ENCODE measurements at regions not wholly inside any gene's neighbourhood (a gene's known extent, or its start where the extent isn't known, plus 50 kb on each side); places are given as distances from the start of the nearest gene placed in this dataset.
"Not testable (repeated sequence)": the region's sequence is repeated elsewhere in the genome, so short reads cannot be mapped to it uniquely, and the experiment has no call there.

- DNase-seq (ENCODE audit: low spot score), result no peak
Observed at GRCh38 chr11:109046284-109046992, 375.6 kb upstream of the C11orf87 start.

- DNase-seq (ENCODE audit: low spot score), result no peak
Observed at GRCh38 chr11:109048098-109048497, 373.9 kb upstream of the C11orf87 start.

GRCh38 chr11:109051200-109051599 lies 370.8 kb upstream of the C11orf87 start:
- no peak for DNase-seq (ENCODE audit: low spot score)

- no peak for DNase-seq (ENCODE audit: low spot score)
Observed at GRCh38 chr11:109059402-109059801, 362.6 kb upstream of the C11orf87 start.

- no peak for DNase-seq (ENCODE audit: low spot score)
Observed at GRCh38 chr11:109061394-109061793, 360.6 kb upstream of the C11orf87 start.

- no peak for DNase-seq (ENCODE audit: low spot score)
Observed at GRCh38 chr11:109062445-109062844, 359.5 kb upstream of the C11orf87 start.

GRCh38 chr11:109062871-109063270 lies 359.1 kb upstream of the C11orf87 start:
- no peak for DNase-seq (ENCODE audit: low spot score)

- DNase-seq (ENCODE audit: low spot score), result not testable (repeated sequence)
Observed at GRCh38 chr11:109064618-109065311, 357.2 kb upstream of the C11orf87 start.

GRCh38 chr11:109071262-109071661 lies 350.7 kb upstream of the C11orf87 start:
- no peak for DNase-seq (ENCODE audit: low spot score)

- DNase-seq (ENCODE audit: low spot score), result no peak
Observed at GRCh38 chr11:109071712-109072524, 350.1 kb upstream of the C11orf87 start.

GRCh38 chr11:109073032-109073822 lies 348.8 kb upstream of the C11orf87 start:
- no peak for DNase-seq (ENCODE audit: low spot score)

- DNase-seq (ENCODE audit: low spot score), result no peak
Observed at GRCh38 chr11:109075976-109076375, 346.0 kb upstream of the C11orf87 start.

GRCh38 chr11:109076870-109077269 lies 345.1 kb upstream of the C11orf87 start:
- DNase-seq (ENCODE audit: low spot score), result no peak

- no peak for DNase-seq (ENCODE audit: low spot score)
Observed at GRCh38 chr11:109077291-109077920, 344.6 kb upstream of the C11orf87 start.

GRCh38 chr11:109085708-109086373 lies 336.1 kb upstream of the C11orf87 start:
- no peak for DNase-seq (ENCODE audit: low spot score)

GRCh38 chr11:109086931-109087330 lies 335.1 kb upstream of the C11orf87 start:
- DNase-seq (ENCODE audit: low spot score), result no peak

- DNase-seq (ENCODE audit: low spot score), result no peak
Observed at GRCh38 chr11:109088086-109088485, 333.9 kb upstream of the C11orf87 start.

- no peak for DNase-seq (ENCODE audit: low spot score)
Observed at GRCh38 chr11:109089144-109089543, 332.8 kb upstream of the C11orf87 start.

- no peak for DNase-seq (ENCODE audit: low spot score)
Observed at GRCh38 chr11:109093354-109093753, 328.6 kb upstream of the C11orf87 start.

GRCh38 chr11:109096266-109096665 lies 325.7 kb upstream of the C11orf87 start:
- no peak for DNase-seq (ENCODE audit: low spot score)
